ENCODE measurements at regions not wholly inside any gene's neighbourhood (a gene's known extent, or its start where the extent isn't known, plus 50 kb on each side); places are given as distances from the start of the nearest gene placed in this dataset.

- H3K56ac ChIP-seq (replicated peaks; ENCODE audit: insufficient read length, low read depth, low read length): no peak overlapping the region
- 82% methylated on average over 4 of the region's 4 CpGs; no CpG with 5 or more reads in 1 of the 2 experiments for WGBS, 2 experiments (ENCODE audit: extremely low coverage in 1 of 2, insufficient coverage in 1 of 2, insufficient read length in 1 of 2, insufficient replicate concordance in 2 of 2, low coverage in 1 of 2, low lambda C conversion rate in 2 of 2, missing lambda C conversion rate in 1 of 2)
- no peak overlapping the region for H3K18ac ChIP-seq (ENCODE audit: extremely low read depth, low read length)
- H3K4me3 ChIP-seq (ENCODE audit: extremely low read depth in 1 of 4, insufficient read depth in 2 of 4, low read depth in 3 of 4, low read length in 4 of 4): no peak overlapping the region
- no peaks in the 10 kb centered on the region for H3K4me1 ChIP-seq (replicated peaks in 1 of 4; ENCODE audit: control insufficient read depth in 3 of 4, insufficient read depth in 4 of 4, low read length in 3 of 4)
- H4K91ac ChIP-seq (replicated peaks; ENCODE audit: insufficient read length, low read length): no peak overlapping the region
- H3K23me2 ChIP-seq (ENCODE audit: low read depth, low read length): no peaks in the 10 kb centered on the region
- H2BK20ac ChIP-seq (ENCODE audit: low read length): no peak overlapping the region
- no peak overlapping the region for H2BK15ac ChIP-seq (ENCODE audit: low read length)
- FAIRE-seq (no peak), DNase-seq (ENCODE audit: low read depth in 1 of 2, low spot score in 2 of 2) (no peak)
- H2AFZ ChIP-seq (ENCODE audit: low read length): no peak overlapping the region
- H3K9ac ChIP-seq (replicated peaks in 1 of 4; ENCODE audit: extremely low read depth in 1 of 4, low read depth in 3 of 4, low read length in 3 of 4): no peak overlapping the region
- no peak overlapping the region for H4K8ac ChIP-seq (ENCODE audit: extremely low read depth, insufficient read depth, low read length)
- no peak overlapping the region for H3K4me2 ChIP-seq (ENCODE audit: insufficient read depth in 1 of 2, low read depth in 2 of 2, low read length in 2 of 2)
- no peaks in the 10 kb centered on the region for H3K9me3 ChIP-seq (ENCODE audit: insufficient read depth in 2 of 2, low read depth in 1 of 2, low read length in 1 of 2)
- H2BK5ac ChIP-seq (ENCODE audit: low read depth, low read length): no peak overlapping the region
- TF ChIP-seq PHF8 (conservative IDR thresholded peaks at IDR 0.05; ENCODE audit: low read depth, low read length): no peak
- TF ChIP-seq POLR2AphosphoS5 (IDR thresholded peaks at IDR 0.05; ENCODE audit: low read depth, low read length): no peak
- no peak for TF ChIP-seq BACH1 (IDR thresholded peaks at IDR 0.05; ENCODE audit: low read length)
- TF ChIP-seq POU5F1 (IDR thresholded peaks at IDR 0.05; ENCODE audit: low read depth, low read length): no peak
- TF ChIP-seq MAX (IDR thresholded peaks at IDR 0.05): no peak
- no peak for TF ChIP-seq CBX8 (IDR thresholded peaks at IDR 0.05; ENCODE audit: borderline replicate concordance, low read depth, low read length)
- no peak for TF ChIP-seq CBX5 (IDR thresholded peaks at IDR 0.05; ENCODE audit: low read depth, low read length)
- TF ChIP-seq EP300 (IDR thresholded peaks at IDR 0.05; ENCODE audit: borderline replicate concordance in 1 of 2, low read depth in 2 of 2, low read length in 2 of 2): no peak
- TF ChIP-seq SIX5 (IDR thresholded peaks at IDR 0.05; ENCODE audit: low read depth, low read length): no peak
- TF ChIP-seq CHD2 (IDR thresholded peaks at IDR 0.05; ENCODE audit: low read length): no peak
- TF ChIP-seq HDAC6 (IDR thresholded peaks at IDR 0.05; ENCODE audit: low read depth, low read length): no peak
- no peak for TF ChIP-seq JUN (IDR thresholded peaks at IDR 0.05; ENCODE audit: low read depth, low read length)
- no peak for TF ChIP-seq CREB1 (IDR thresholded peaks at IDR 0.05)
- no peak for TF ChIP-seq TBP (IDR thresholded peaks at IDR 0.05; ENCODE audit: low read depth, low read length)
- TF ChIP-seq TAF1 (IDR thresholded peaks at IDR 0.05; ENCODE audit: low read depth, low read length): no peak
- no peak overlapping the region for H2AK5ac ChIP-seq (ENCODE audit: low read depth, low read length)
- no peak overlapping the region for H2BK12ac ChIP-seq (ENCODE audit: low read depth, low read length)
- H2BK120ac ChIP-seq (replicated peaks; ENCODE audit: low read depth, low read length): no peak overlapping the region
- H3K4ac ChIP-seq (replicated peaks; ENCODE audit: insufficient read length, low read depth, low read length): no peak overlapping the region
- H3K27me3 ChIP-seq (replicated peaks in 1 of 4; ENCODE audit: control insufficient read depth in 3 of 4, extremely low read depth in 1 of 4, insufficient read depth in 3 of 4, low read length in 3 of 4): no peaks in the 10 kb centered on the region
- no peaks in the 10 kb centered on the region for H3K79me2 ChIP-seq (ENCODE audit: control insufficient read depth in 1 of 2, insufficient read depth in 2 of 2, low read length in 2 of 2)
- H3K14ac ChIP-seq (ENCODE audit: insufficient read length): no peak overlapping the region
- no peaks in the 10 kb centered on the region; the same call in 1 of the 2 replicates for H3K79me1 ChIP-seq (ENCODE audit: low read depth, low read length)
- ChIA-PET POLR2A (ENCODE audit: partially characterized antibody) (no interaction called here), CTCF (ENCODE audit: partially characterized antibody) (interaction anchor here (0.9 kb wide), 1 partner anchor 36 kb away, joined by 3 read pairs; no protein-coding TSS in a partner anchor)
- H4K20me1 ChIP-seq (replicated peaks in 1 of 2; ENCODE audit: control insufficient read depth in 1 of 2, insufficient read depth in 2 of 2, low read length in 2 of 2): no peaks in the 10 kb centered on the region
- no peak overlapping the region for H3K27ac ChIP-seq (ENCODE audit: low read depth, low read length)
- no peaks in the 10 kb centered on the region for H3K36me3 ChIP-seq (ENCODE audit: control insufficient read depth in 2 of 4, insufficient read depth in 4 of 4, low read length in 3 of 4)
- H3K23ac ChIP-seq (ENCODE audit: insufficient read length): no peak overlapping the region
- no peak overlapping the region for H4K5ac ChIP-seq (ENCODE audit: insufficient read length, low read depth, low read length)
Measured at GRCh38 chr2:39999864-40000263, 220.8 kb upstream of the THUMPD2 start.

Measured in H1 (cell line).